ENCODE measurements at regions not wholly inside any gene's neighbourhood (a gene's known extent, or its start where the extent isn't known, plus 50 kb on each side); places are given as distances from the start of the nearest gene placed in this dataset.
A peak's percentile ranks its signal among the peaks of the same experiment; 100 is the strongest.

DNA sequence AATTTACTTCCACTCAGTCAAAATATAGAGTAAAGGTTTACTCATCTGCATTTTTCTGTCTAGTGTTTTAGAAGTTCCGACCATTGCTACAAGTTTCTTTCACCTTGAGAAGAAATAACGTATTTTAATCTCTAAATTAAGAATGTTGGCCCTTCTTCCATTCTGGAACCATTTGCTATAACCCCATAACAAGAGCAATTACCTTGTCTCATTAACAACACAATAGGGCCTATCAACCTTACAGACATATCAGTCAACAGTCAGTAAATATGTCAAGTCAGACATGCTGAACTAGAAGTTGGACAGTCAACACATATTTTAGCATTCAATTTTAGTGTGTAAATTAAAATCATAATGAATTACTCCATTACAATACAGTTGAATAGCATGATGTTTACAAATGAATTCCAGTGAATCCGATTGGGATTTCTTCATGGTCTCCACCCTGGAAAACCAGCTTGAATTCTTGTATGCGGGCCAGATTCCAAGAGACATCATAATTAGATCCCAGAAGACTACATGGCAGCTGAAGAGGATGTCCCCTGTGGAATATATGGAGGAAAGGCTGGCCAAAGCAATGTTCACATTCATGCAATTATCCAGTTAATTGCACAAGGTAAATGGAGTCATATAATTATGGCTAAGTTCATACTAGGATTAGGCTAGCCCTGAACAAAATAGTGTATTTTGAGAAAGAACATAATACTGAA is 196.2 kb upstream of the TARS1 start:
- H3K4me2 ChIP-seq = no peak overlapping the region
- WGBS (ENCODE audit: low lambda C conversion rate) = 69% methylated on average over 4 of the region's 4 CpGs
- H3K4me1 ChIP-seq (ENCODE audit: control insufficient read depth in 1 of 2, insufficient read depth in 2 of 2, low read depth in 1 of 2, low read length in 1 of 2) = no peaks in the 10 kb centered on the region
- H3K4me3 ChIP-seq (ENCODE audit: low read depth in 2 of 2, low read length in 1 of 2) = no peak overlapping the region
- TF ChIP-seq, protein P1, sequence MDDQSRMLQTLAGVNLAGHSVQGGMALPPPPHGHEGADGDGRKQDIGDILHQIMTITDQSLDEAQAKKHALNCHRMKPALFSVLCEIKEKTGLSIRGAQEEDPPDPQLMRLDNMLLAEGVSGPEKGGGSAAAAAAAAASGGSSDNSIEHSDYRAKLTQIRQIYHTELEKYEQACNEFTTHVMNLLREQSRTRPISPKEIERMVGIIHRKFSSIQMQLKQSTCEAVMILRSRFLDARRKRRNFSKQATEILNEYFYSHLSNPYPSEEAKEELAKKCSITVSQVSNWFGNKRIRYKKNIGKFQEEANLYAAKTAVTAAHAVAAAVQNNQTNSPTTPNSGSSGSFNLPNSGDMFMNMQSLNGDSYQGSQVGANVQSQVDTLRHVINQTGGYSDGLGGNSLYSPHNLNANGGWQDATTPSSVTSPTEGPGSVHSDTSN (IDR thresholded peaks at IDR 0.05) = no peak
- POLR2A ChIA-PET = no interaction called here
- H2AFZ ChIP-seq (ENCODE audit: low read depth) = no peak overlapping the region
- H3K27me3 ChIP-seq (ENCODE audit: insufficient read depth) = no peaks in the 10 kb centered on the region
- no peaks in the 10 kb centered on the region for H3K79me2 ChIP-seq (ENCODE audit: insufficient read depth)
- CTCF ChIA-PET = no interaction called here
- H3K9ac ChIP-seq = no peak overlapping the region
- no peak overlapping the region for H3K27ac ChIP-seq (ENCODE audit: low read depth in 2 of 2, low read length in 1 of 2)
- no peaks in the 10 kb centered on the region for H3K9me2 ChIP-seq
- H3K9me3 ChIP-seq = no peaks in the 10 kb centered on the region
- no peak for DNase-seq
- no peaks in the 10 kb centered on the region for H3F3A ChIP-seq (replicated peaks; ENCODE audit: insufficient read depth)
- H3K36me3 ChIP-seq (replicated peaks in 1 of 2; ENCODE audit: control insufficient read depth in 1 of 2, insufficient read depth in 2 of 2, low read length in 1 of 2) = no peaks in the 10 kb centered on the region
- H4K20me1 ChIP-seq (ENCODE audit: insufficient read depth) = no peaks in the 10 kb centered on the region

GRCh38 chr5:33254579-33254978 is 186.2 kb upstream of the TARS1 start:
- Histone ChIP-seq H3K4me2 (no peak overlapping the region), H3K4me3 (ENCODE audit: low read depth in 2 of 2, low read length in 1 of 2) (no peak overlapping the region), H3K36me3 (replicated peaks in 1 of 2; ENCODE audit: control insufficient read depth in 1 of 2, insufficient read depth in 2 of 2, low read length in 1 of 2) (no peaks in the 10 kb centered on the region), H3F3A (replicated peaks; ENCODE audit: insufficient read depth) (peaks cover 22% of the 10 kb centered on the region), H3K27ac (ENCODE audit: low read depth in 2 of 2, low read length in 1 of 2) (no peak overlapping the region), H3K4me1 (ENCODE audit: control insufficient read depth in 1 of 2, insufficient read depth in 2 of 2, low read depth in 1 of 2, low read length in 1 of 2) (peaks cover 0 to 15% of the 10 kb centered on the region in 2 experiments; a peak in 1 of 4 replicates), H3K9me3 (no peaks in the 10 kb centered on the region), H2AFZ (ENCODE audit: low read depth) (peak overlapping the region; percentile 50; the same call in 1 of the 2 replicates), H3K27me3 (ENCODE audit: insufficient read depth) (no peaks in the 10 kb centered on the region), H3K9me2 (no peaks in the 10 kb centered on the region), H3K9ac (no peak overlapping the region), H3K79me2 (ENCODE audit: insufficient read depth) (no peaks in the 10 kb centered on the region), H4K20me1 (ENCODE audit: insufficient read depth) (no peaks in the 10 kb centered on the region)
- POLR2A ChIA-PET = no interaction called here
- CTCF ChIA-PET = no interaction called here
- 32% methylated on average over 1 of the region's 1 CpG for WGBS (ENCODE audit: low lambda C conversion rate)
- no peak for DNase-seq
- TF ChIP-seq ELF1 (IDR thresholded peaks at IDR 0.05) (no peak), FOXM1 (IDR thresholded peaks at IDR 0.05; ENCODE audit: low read depth) (no peak), RCOR1 (IDR thresholded peaks at IDR 0.05; ENCODE audit: low read length) (no peak)

GRCh38 chr5:33257807-33258429 is 182.8 kb upstream of the TARS1 start:
- Histone ChIP-seq H3F3A (replicated peaks; ENCODE audit: insufficient read depth) (peaks cover 43% of the 10 kb centered on the region), H3K36me3 (replicated peaks in 1 of 2; ENCODE audit: control insufficient read depth in 1 of 2, insufficient read depth in 2 of 2, low read length in 1 of 2) (no peaks in the 10 kb centered on the region), H3K4me2 (peak overlapping the region; percentile 65; the same call in 1 of the 2 replicates), H3K9me3 (no peaks in the 10 kb centered on the region), H2AFZ (ENCODE audit: low read depth) (peak overlapping the region; percentile 60), H3K9me2 (no peaks in the 10 kb centered on the region), H3K27ac (ENCODE audit: low read depth in 2 of 2, low read length in 1 of 2) (peak overlapping the region; percentile 58 to 97; a peak in 3 of 4 replicates), H3K9ac (peak overlapping the region; percentile 55; the same call in 1 of the 2 replicates), H3K27me3 (ENCODE audit: insufficient read depth) (no peaks in the 10 kb centered on the region), H3K79me2 (ENCODE audit: insufficient read depth) (no peaks in the 10 kb centered on the region), H4K20me1 (ENCODE audit: insufficient read depth) (no peaks in the 10 kb centered on the region), H3K4me3 (ENCODE audit: low read depth in 2 of 2, low read length in 1 of 2) (no peak overlapping the region), H3K4me1 (ENCODE audit: control insufficient read depth in 1 of 2, insufficient read depth in 2 of 2, low read depth in 1 of 2, low read length in 1 of 2) (peaks cover 0 to 24% of the 10 kb centered on the region in 2 experiments; a peak in 2 of 4 replicates)
- 12% methylated on average over 4 of the region's 4 CpGs for WGBS (ENCODE audit: low lambda C conversion rate)
- ChIA-PET CTCF (no interaction called here), POLR2A (no interaction called here)
- DNase-seq = no peak
- TF ChIP-seq GATA2 (CRISPR knock-in tag; IDR thresholded peaks at IDR 0.05) (no peak), TCF12 (IDR thresholded peaks at IDR 0.05) (peak; percentile 75), RXRA (IDR thresholded peaks at IDR 0.05; ENCODE audit: borderline replicate concordance, low read depth) (0 out of 2 replicates have a peak, but pooled peaks have one; percentile 50), FOXM1 (IDR thresholded peaks at IDR 0.05; ENCODE audit: low read depth) (0 out of 2 replicates have a peak, but pooled peaks have one; percentile 20), RFX5 (IDR thresholded peaks at IDR 0.05; ENCODE audit: low read length) (no peak), SMC3 (IDR thresholded peaks at IDR 0.05; ENCODE audit: low read depth, low read length) (peak; percentile 43), CHD2 (IDR thresholded peaks at IDR 0.05; ENCODE audit: low read length, partially characterized antibody) (no peak), USF1 (IDR thresholded peaks at IDR 0.05; ENCODE audit: borderline replicate concordance, low read depth) (no peak), TEAD4 (IDR thresholded peaks at IDR 0.05; ENCODE audit: borderline replicate concordance, insufficient read depth) (peak; percentile 41; the same call in 1 of the 2 replicates), SIN3A (IDR thresholded peaks at IDR 0.05; ENCODE audit: borderline replicate concordance, low read depth, low read length) (no peak)
- TF ChIP-seq, protein P2, sequence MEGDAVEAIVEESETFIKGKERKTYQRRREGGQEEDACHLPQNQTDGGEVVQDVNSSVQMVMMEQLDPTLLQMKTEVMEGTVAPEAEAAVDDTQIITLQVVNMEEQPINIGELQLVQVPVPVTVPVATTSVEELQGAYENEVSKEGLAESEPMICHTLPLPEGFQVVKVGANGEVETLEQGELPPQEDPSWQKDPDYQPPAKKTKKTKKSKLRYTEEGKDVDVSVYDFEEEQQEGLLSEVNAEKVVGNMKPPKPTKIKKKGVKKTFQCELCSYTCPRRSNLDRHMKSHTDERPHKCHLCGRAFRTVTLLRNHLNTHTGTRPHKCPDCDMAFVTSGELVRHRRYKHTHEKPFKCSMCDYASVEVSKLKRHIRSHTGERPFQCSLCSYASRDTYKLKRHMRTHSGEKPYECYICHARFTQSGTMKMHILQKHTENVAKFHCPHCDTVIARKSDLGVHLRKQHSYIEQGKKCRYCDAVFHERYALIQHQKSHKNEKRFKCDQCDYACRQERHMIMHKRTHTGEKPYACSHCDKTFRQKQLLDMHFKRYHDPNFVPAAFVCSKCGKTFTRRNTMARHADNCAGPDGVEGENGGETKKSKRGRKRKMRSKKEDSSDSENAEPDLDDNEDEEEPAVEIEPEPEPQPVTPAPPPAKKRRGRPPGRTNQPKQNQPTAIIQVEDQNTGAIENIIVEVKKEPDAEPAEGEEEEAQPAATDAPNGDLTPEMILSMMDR (IDR thresholded peaks at IDR 0.05) = peak; percentile 52
- TF ChIP-seq, protein P3, sequence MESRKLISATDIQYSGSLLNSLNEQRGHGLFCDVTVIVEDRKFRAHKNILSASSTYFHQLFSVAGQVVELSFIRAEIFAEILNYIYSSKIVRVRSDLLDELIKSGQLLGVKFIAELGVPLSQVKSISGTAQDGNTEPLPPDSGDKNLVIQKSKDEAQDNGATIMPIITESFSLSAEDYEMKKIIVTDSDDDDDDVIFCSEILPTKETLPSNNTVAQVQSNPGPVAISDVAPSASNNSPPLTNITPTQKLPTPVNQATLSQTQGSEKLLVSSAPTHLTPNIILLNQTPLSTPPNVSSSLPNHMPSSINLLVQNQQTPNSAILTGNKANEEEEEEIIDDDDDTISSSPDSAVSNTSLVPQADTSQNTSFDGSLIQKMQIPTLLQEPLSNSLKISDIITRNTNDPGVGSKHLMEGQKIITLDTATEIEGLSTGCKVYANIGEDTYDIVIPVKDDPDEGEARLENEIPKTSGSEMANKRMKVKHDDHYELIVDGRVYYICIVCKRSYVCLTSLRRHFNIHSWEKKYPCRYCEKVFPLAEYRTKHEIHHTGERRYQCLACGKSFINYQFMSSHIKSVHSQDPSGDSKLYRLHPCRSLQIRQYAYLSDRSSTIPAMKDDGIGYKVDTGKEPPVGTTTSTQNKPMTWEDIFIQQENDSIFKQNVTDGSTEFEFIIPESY (IDR thresholded peaks at IDR 0.05; ENCODE audit: borderline replicate concordance, low read depth) = no peak
